ENCODE measurements at regions not wholly inside any gene's neighbourhood (a gene's known extent, or its start where the extent isn't known, plus 50 kb on each side); places are given as distances from the start of the nearest gene placed in this dataset.
"Not testable (repeated sequence)": the region's sequence is repeated elsewhere in the genome, so short reads cannot be mapped to it uniquely, and the experiment has no call there.

DNA sequence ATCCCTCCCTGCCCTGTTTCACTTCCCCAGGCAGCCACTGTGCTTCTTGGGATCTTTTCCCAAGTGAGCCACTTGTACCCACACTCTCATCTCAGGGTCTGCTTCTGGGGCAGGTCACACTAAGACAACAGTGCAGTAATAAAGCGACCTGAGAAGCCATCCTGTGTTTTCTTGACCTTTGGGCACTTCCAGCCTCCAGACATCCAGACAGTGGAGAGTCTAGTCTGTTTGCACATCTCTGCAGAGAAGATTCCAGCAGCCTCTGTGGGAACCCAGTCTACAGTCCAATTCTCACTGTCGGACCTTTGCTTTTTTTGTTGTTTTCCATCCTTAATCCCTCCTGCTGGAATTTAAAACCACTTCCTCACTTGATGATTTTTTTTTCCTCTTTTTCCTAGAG lies 50.3 kb upstream of the ATP6AP2 start:
- no peak for DNase-seq (ENCODE audit: low read depth in 2 of 2)

DNA sequence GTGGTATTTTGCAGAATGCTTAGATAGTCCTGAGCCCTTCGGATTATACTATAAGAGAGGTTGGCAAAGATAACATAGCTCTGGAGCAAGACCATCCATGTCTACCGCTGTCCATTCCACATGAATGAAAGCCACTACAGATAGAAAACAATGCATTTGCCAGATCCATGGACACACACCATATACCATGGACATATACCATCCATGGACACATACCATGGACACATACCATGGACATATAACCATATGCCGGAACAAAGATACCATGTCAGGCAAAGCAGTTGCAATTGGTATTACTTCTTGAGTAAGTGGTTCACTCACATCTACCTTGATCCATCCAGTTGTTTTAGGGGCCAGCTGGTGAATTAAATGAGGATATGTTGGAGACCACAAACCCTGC lies 53.2 kb upstream of the ATP6AP2 start:
- DNase-seq (ENCODE audit: low read depth in 2 of 2), result no peak

DNA sequence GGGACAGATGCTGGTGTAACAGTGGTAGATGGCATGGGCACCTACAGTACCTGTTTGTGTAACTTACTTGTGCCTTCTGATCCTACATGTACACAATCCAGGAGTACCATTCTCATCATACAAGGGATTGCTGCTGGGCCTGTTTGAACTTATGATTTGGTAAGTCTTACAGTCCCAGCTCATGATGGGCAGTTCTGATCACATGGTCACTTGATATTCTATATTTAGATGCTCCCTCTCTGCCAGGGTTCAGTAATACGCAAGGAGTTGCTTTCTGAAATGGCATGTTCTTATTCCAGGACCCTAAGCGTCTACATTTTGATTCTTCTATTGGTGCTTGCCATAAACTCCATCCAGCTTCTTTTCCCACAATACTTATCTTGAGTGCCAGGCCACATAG lies 54.4 kb upstream of the ATP6AP2 start:
- DNase-seq (ENCODE audit: low read depth in 2 of 2), result no peak

DNA sequence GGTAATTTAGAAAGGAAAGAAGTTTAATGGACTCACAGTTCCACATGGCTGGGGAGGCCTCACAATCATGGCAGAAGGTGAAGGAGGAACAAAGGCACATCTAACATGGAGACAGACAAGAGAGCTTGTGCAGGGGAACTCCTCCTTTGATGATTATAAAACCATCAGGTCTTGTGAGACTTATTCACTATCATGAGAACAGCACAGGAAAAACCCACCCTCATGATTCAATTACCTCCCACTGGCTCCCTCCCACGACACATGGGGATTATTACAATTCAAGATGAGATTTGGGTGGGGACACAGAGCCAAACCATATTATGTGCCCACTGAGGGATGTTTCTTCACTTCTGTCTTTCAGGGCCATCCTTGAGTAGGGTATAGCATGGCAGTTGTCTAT lies 54.9 kb upstream of the ATP6AP2 start:
- DNase-seq (ENCODE audit: low read depth in 2 of 2), result not testable (repeated sequence)

DNA sequence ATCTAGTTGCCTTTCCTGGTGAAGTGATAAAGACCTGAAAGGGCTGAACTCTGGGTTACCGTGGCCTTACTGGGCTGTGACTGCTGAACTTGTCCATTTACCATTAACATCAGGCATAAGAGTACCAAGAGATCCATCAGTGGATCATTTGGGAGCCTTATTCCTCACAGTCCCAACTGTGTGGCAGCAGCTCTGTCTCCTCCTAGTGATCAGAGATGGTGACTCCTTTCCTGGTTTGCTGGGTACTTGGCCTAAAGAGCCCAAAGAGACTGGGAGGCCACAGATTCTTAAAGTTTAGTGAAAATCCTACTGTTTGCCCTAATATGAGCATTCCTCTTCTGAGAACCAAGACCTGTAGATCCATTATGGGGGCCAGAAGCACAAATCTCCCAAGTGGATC lies 56.3 kb upstream of the ATP6AP2 start:
- no peak for DNase-seq (ENCODE audit: low read depth in 2 of 2)

DNA sequence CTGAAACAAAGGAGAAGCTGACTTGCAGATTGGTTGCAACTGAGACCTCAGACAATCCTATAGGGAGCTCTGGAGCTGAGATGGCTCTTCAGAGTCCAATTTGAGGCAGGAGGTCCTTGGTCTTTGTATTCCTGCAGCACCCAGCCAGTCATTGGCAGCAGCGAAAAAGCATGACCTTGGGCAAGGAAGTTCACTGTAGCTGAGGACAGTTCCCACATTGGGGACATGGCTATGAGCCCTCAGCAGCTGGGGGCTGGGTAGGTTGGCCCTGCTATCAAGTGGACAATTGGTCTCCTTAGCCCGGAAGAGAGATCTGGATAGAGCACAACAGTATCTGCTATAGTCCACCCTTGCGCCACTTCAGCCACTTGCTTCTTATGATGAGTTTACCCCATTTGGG lies 56.9 kb upstream of the ATP6AP2 start:
- DNase-seq (ENCODE audit: low read depth in 2 of 2), result no peak

DNA sequence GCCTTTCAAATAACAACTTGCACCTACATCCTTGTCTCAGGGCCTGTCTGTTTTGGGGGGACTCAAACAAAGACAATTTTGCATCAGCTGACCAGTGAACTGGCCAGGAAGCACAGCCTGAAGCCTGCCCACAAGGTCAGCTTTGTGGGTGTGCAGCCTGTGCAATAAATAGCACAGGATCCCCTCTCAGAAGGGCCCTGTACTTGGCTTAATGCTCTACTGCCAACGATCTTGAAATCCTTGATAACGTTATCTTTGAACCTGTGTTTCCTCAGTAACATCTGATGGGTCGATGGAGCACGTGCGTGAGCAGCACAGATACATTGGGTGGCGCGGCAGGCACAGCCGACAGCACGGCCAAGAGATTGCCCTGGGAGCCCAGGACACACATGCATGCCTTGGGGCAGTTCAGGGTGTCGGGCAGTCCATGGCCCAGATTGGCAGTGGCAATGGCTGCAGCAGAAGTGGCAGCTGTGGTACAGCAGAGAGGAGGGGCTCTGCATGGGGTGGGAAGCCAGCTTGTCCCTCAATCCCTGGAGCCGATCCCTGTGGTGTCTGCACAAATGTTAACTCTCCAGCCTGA lies 58.8 kb upstream of the ATP6AP2 start:
- no peak for DNase-seq (ENCODE audit: low read depth in 2 of 2)

DNA sequence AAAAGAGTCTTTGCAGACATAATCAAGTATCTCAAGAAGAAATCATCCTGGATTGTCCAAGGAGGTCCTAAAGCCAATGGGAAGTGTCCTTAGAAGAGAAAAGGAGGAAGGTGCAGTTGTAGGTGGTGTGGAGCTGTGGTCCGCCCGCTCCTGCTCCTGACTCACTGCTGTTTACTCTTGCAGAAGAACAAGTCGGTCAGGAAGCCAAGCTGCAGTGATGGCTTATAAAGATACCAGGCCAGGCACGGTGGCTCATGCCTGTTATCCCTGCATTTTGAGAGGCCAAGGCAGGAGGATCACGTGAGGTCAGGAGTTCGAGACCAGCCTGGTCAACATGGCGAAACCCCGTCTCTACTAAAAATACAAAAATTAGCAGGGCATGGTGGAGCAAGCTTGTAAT lies 66.4 kb upstream of the ATP6AP2 start:
- DNase-seq (ENCODE audit: low read depth in 2 of 2), result no peak

DNA sequence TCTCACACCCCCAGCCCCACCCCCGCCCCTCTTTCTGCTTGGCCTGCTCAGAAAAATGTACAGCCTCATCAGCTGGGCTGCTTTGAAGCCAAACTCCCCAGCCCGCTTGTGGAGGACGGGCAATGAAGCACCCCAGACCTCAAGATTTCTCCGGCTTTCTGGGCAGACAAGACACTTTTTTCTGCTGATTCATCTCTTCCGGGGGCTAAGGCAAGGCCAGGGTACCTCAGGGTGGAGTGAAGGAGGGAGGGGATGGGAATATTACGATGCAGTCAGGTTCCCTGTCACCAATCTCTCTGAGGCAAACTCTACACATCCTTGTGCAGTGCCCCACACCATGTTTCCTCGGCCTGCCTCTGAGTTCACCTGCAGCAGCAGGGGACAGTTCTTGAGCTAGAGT lies 66.9 kb upstream of the ATP6AP2 start:
- DNase-seq (ENCODE audit: low read depth in 2 of 2), result no peak

DNA sequence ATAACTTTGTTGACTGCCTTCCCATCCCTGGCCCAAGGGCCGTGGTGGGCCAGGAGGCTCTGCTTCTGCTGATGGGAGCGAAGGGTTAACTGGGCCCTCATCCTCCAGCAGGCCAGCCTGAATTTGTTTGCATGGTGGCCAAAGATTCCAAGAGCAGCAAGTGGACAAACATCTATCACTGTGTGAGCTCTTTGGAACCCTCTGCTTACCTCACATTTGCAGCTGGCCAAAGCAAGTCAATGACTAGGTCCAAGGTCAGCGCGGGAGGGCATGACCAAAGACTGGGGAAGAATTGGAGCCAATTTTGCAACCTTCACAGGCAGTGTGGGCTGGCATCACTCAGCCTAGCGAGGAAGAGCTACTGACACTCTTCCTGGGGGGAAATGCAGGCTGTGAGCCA lies 67.8 kb upstream of the ATP6AP2 start:
- no peak for DNase-seq (ENCODE audit: low read depth in 2 of 2)

DNA sequence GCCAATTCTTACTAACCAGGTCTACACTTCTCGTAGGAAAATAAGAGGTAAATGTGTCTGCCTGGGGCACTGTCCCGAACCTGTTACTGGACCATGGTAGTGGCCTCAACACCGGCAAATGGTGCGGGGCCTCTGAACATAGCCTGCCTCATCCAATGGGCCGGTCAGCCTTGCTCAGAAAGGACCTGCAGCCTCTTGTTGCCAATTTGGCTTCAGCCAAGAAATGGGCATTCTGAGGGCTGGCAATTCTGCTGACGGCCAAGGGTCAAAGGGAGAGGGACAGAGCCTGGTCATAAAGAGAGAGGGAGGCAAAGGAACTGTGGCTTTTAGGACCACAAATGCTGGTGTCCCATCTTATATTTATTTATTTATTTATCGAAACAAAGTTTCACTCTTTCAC lies 69.5 kb upstream of the ATP6AP2 start:
- DNase-seq (ENCODE audit: low read depth in 2 of 2), result no peak

DNA sequence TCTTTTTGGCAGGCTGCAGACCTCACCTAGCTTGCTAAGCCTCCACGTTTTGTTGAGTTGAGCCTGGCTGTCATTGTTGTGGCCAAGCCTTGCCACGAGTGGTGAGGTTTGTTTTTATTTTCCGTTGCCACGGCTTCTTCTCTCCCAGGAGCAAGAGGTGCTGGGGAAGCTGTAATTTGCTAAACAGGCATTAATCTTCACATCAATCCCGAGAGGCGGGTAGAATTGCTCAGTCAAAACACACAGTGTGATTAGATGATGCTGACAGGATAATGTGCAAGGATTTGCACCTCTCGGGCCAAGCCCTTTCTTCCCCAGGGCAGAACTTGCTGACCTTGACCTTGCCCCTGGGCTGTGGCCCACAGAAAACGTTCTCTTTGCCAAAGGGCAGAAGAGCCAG lies 72.2 kb upstream of the ATP6AP2 start:
- DNase-seq (ENCODE audit: low read depth in 2 of 2), result no peak

DNA sequence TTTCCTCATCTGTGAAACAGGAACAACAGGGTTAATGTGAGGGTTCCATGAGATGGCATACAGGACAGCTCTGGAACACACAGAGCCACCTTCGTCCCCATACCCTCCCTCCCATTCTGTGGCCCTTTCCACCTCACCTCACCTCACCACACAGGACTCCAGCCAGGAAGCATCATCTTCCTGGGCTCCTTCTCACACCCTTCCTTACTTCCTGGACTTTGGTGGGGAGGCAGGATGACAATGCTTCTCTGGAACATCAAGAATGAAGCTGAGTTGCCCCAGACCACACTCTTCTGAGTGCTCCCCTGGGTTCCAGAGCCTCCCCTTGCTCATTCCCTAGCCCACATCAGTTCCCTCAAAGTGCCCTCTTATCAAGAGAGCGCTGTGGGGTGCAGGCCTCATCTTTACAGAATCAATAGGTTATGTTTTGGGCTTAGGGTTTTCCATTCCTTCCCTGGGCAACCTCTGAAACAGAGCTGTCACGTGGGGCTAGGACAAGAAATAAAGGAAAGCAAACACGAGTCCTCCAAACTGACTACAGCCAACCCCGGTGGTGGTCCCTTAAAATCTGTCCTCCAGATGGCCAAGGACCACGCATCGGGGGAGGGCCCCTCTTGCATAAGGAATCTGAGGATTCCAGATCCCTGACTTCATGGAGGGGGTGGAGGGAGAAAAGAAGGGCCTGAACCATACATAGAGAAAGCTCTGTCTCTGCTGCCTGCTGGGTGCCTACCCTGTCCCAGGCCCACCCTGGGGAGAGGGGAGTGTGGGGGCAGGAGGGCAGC lies 74.4 kb upstream of the ATP6AP2 start:
- no peak for DNase-seq (ENCODE audit: low read depth in 2 of 2)

DNA sequence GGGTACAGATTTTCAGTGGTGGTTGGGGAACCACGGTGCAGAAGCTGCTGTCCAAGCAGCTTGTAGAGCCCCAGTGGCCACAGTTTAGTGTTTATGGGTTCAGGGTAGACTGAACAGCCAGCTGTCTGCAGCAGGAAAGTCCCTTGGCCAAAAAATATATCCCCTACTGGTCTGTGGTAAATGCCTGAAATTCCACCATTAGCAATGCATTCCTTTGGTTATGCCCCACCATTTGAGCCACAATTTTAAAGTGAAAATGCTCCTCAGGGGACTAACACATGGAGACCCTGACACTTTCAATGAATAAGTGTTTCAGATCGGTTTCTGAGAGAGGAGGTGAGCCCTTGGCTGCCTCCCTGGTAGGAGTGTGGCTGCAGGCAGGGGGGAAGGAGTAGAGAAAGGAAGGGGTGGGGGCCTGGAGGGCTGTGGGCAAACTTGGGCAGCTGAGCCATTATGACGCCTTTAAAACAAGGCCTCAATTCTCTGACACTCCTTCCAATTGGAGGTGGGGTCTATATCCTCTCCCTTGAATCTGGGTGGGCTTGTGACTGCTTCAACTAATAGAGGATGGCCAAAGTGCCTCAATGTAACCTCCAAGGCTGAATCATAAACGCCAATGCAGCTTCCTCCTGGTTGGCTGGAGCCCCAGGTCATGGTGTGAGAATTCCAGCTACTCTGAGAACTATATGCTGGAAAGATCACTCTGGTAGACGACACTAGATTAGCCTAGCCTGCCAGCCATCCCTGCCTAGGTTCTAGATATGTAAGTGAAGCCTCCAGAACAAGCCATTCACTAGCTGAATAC lies 75.8 kb upstream of the ATP6AP2 start:
- DNase-seq (ENCODE audit: low read depth in 2 of 2), result no peak

DNA sequence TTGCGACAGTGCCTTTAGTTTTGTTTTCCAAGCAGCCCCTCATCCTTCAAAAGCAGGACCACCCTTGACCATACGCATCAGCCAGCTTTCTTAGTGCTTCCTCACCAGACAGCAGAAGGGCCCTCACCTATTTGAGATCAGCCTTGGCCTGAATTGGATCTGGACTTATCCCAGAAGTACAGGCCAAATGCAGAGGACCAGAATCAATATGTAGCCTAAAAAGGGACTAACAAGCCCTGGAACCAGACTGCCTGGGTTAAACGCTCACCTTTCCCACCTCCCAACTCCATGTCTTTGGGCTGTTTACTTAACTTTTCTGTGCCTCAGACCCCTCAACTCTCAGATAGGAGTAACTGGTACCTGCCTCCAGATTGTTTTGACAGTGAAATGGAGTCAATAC lies 77.7 kb upstream of the ATP6AP2 start:
- no peak for DNase-seq (ENCODE audit: low read depth in 2 of 2)

DNA sequence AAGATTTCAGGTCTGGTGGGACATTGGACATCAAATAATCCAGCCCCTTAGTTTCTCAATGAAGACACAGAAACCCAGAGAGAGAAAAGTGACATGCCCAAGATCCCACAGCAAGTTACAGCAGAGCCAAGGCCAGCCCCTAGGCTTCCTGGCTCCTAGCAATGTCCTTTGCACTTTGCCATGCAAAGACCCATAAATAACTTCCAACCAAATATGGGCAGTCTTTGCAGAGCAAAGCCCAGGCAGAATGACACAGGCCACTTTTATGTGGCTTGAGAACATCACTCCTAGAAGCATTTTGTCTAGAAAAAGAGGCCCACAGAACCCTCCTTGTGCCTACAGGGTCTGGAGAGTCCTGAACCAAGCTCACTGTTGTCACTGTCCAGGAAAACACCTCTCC lies 78.1 kb upstream of the ATP6AP2 start:
- no peak for DNase-seq (ENCODE audit: low read depth in 2 of 2)

DNA sequence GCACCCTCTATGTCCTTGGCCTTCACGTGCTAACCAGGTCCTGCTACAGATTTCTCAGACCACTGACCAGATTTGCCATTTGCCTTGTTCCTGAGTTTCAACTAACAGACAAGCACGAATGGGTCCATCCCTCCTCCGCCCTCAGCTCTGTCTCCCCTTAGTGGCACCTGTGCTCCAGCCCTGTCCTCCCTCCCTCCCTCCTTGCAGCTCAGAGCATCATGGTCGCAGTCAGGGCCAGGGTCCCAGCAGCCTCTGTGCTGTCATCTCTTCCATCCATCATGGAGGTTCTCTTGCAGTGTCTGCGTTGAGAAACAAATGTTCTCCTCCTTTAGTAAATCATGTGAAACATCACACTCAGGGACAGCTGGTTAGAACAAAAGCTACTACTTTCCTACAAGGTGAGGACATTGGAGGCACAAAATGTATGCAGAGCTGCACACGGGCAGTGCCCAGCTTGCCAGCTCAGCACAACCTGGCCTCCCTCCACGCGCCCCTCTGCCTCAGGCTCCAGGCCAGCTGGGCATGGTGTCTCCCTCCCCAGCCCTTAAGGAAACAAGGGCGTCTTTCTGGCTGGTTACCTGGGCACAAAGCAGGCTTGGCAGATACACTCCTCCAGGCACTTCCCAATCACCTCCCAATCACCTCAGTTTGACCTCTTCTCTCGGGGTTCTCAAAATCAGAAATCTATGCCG lies 79.5 kb upstream of the ATP6AP2 start:
- no peak for DNase-seq (ENCODE audit: low read depth in 2 of 2)

DNA sequence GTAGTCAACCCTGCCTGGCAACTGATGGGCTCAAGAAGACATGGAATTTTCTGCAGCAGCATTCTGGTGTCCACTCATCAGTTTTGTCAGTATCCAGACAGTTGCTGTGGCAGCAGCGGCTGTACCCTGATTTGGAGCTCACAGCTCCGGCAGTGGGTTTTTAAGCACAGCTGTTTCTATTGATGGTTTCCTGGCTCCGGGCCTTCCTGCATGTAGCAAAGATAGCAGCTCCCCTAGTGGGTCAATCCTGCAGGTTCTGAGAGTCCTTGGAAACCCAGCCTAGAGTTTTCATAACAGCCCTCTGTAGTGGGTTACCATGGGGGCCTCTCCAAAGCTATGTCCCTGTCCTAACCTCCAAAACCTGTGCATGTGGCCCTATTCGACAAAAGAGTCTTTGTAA lies 84.0 kb upstream of the ATP6AP2 start:
- DNase-seq (ENCODE audit: low read depth in 2 of 2), result no peak

DNA sequence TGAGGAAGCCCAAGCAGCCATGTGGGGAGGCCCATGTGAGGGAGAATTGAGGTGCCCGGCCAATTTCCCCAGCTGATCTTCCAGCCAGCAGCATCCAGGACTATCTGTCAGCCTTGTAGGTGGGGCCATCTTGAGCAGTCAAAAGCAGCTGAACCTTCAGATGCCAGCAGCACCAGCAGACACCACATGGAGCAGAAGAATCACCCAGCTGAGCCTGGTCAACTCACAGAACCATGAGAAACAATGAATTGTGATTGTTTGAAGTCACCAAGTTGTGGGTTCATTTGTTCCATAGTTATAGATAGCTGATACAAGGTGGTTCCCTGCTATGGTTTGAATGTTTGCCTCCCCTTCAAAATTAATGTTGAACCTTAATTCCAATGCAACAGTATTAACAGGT lies 85.1 kb upstream of the ATP6AP2 start:
- no peak for DNase-seq (ENCODE audit: low read depth in 2 of 2)

DNA sequence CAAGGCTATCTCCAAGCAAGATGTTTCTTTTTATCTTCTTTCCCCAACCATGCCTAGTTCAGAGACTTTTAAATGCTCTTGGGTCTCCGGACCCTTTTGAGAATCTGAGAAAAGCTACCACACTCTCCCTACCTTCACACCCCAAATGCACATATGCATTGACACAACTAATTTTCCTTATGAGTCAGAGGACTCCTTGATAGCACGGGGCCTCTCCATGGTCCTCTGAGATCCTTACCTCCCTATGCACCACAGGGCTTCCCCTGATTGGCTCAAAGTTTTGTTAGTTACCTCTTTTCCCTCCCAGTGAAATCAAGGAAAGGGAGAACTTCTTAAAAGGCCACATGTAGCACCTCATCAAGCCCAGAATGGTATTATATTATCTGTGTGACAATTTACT lies 86.8 kb upstream of the ATP6AP2 start:
- no peak for DNase-seq (ENCODE audit: low read depth in 2 of 2)

DNA sequence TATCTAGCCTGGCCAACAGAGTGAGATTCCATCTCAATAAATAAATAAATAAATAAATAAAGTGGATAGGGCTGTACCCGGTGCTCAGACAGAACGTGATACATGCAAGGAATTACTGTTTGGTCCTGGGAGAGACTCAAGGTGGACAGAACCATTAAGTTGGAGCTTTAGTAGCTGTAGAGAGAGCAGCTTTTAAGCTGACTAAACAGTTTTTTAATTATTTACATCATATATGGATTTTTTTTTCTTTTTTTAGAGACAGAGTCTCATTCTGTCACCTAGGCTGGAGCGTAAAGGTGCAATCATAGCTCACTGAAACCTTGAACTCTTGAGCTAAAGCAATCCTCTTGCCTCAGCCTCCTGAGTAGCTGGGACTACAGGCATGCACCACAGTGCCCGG lies 92.5 kb upstream of the ATP6AP2 start:
- no peak for DNase-seq (ENCODE audit: low read depth in 2 of 2)

DNA sequence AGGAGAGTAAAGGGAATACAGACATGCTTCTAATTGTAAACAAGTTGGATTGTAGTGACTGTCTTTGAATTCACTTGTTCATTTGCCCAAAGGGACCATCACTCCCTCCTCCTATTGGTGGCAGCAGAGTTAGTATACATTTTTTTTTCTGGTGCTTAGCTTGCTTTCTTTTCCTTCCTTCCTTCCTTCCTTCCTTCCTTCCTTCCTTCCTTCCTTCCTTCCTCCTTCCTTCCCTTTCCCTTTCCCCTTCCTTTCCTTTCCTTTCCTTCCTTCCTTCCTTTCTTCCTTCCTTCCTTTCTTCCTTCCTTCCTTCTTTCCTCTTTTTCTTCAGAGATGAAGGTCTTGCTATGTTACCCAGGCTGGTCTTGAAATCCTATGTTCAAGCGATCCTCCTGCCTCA lies 94.8 kb upstream of the ATP6AP2 start:
- DNase-seq (ENCODE audit: low read depth in 2 of 2), result no peak
